Activated T-helper 1 cell treated with anti-CD3 and anti-CD28 coated beads, Interleukin-12 subunit alpha, Interleukin-12 subunit beta, Interleukin-2, Interleukin-4 antibody, amounts not matched to agents 30 ng/mL and 10 ng/mL and 1 ng/mL, durations not matched to agents 14 hours and 24 hours and 36 hours (primary cell): ENCODE measurements at regions not wholly inside any gene's neighbourhood (a gene's known extent, or its start where the extent isn't known, plus 50 kb on each side); places are given as distances from the start of the nearest gene placed in this dataset.

Source experiments
- DNase-seq: peaks from one replicate; pipeline ENCODE4 v3.0.0; 2021; ENCODE audit warnings: low spot score
- H3K27ac Mint-ChIP-seq: one replicate; pipeline ENCODE4 v1.8.0; 2021; ENCODE audit warnings: mild to moderate bottlenecking, mixed read lengths
- H3K27me3 Mint-ChIP-seq: one replicate; pipeline ENCODE4 v1.8.0; 2022; ENCODE audit warnings: mild to moderate bottlenecking, moderate library complexity, mixed read lengths; ENCODE audit not compliant: insufficient read depth
- H3K36me3 Mint-ChIP-seq: one replicate; pipeline ENCODE4 v1.8.0; 2021; ENCODE audit warnings: low read depth, mixed read lengths
- H3K4me1 Mint-ChIP-seq: one replicate; pipeline ENCODE4 v1.8.0; 2021; ENCODE audit warnings: low read depth, mixed read lengths
- H3K4me3 Mint-ChIP-seq: one replicate; pipeline ENCODE4 v1.8.0; 2021; ENCODE audit warnings: mild to moderate bottlenecking, moderate library complexity, mixed read lengths
- H3K9me3 Mint-ChIP-seq: one replicate; pipeline ENCODE4 v1.8.0; 2021; ENCODE audit warnings: mixed read lengths
- intact Hi-C: fragments of 100-400 bp; cut with micrococcal nuclease; formaldehyde crosslinking; loops from one replicate; pipeline ENCODE4 v1.15.1; 2024

DNA sequence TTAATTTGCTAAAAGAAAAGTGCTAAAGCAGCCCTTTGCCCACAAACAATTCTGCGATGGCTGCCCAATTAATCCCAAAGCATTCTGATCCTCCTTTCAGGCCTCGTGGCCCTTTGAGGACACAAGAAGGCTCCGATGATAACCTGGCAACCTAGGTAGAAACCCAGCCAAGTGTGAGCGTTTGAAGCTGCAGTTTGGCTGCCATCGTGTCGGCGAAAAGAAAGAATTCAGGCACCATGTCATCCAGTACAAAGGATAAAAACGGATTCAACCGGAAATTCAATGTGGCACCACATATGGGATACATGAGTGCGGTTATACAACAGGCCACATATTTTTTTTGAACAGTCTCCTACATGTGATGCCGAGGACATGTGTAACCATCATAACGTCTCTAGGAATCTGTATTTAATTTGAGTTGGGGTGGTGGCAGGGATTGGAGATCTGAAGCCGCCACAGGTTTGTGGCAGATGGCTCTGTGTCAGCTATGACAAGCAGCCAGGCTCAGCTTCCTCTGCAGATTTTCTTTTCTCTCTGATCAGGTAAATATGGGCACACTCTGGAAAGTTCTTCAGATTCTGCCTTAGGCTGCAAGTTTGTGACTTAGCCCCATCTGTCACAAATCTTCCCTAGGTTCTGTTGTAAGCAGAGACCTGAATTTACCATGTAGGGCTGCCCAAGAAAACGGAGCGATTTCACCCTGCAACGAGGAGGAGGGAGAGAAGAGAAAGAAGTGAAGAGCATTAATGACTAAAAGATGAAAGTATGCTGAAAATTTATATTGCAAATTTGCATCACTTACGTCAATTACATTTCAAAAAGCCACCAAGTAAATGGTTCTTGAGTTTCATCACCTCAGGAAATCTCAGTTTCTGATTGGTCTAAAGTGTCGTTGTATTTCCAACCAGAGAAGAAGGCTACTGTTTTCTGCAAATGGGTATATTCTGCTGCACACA, 573.2 kb downstream of the ZEB2 start:
- intact Hi-C loops = no loop called here
- H3K27ac Mint-ChIP-seq = no peak overlapping the region

DNA sequence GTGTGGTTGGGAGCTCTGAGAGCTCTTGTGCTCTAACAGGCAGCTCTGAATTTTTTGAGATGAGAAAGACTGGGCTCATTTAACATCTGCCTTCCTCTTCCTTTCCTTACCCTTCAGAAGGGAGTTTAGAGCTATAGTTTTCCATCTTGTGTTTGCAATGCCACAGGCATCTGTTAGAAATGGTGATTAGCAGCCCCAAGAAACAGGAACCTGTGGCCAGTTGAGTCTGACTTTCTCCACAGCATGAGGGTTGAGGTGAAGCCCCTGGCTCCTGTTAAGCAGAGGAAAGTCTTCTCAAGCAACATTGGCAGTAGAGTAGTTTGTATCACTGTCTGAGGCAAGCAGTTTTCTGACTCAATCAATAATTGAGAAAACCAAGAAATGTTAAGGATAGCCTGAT, 577.4 kb downstream of the ZEB2 start:
- intact Hi-C loops = no loop called here

More for the DNA sequence above, 573.2 kb downstream of the ZEB2 start:
- H3K4me3 Mint-ChIP-seq = no peak overlapping the region
- no peak for DNase-seq
- no peaks in the 10 kb centered on the region for H3K27me3 Mint-ChIP-seq
- H3K36me3 Mint-ChIP-seq = no peaks in the 10 kb centered on the region
- H3K4me1 Mint-ChIP-seq = no peaks in the 10 kb centered on the region
- no peaks in the 10 kb centered on the region for H3K9me3 Mint-ChIP-seq

DNA sequence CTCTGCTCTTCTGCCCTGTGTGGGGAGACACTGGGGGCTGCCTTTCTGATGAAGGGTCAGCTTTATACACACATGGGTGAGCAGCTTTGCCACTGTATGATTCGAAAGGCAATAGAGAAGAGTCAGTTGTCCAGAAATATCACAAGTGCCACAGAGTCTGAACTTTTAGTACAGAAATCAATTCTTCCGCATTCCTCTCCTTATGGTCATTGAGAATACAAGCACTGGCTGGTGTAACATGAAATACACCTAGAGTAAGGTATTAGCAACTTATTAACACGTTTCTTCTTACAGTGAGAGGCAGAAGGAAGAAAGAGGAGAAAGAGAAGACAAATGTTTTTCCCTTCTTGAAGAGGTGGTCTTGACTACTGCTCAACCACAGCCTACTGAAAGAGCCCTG, 579.2 kb downstream of the ZEB2 start:
- no peak overlapping the region for H3K4me3 Mint-ChIP-seq
- H3K9me3 Mint-ChIP-seq = no peaks in the 10 kb centered on the region
- H3K4me1 Mint-ChIP-seq = peaks cover 14% of the 10 kb centered on the region
- H3K27ac Mint-ChIP-seq = no peak overlapping the region
- intact Hi-C loops = no loop called here
- H3K27me3 Mint-ChIP-seq = peaks cover 40% of the 10 kb centered on the region
- no peaks in the 10 kb centered on the region for H3K36me3 Mint-ChIP-seq
- DNase-seq = no peak

More for the DNA sequence above, 577.4 kb downstream of the ZEB2 start:
- Mint-ChIP-seq H3K27me3 (peaks cover 32% of the 10 kb centered on the region), H3K4me1 (peaks cover 7% of the 10 kb centered on the region), H3K27ac (no peak overlapping the region), H3K36me3 (no peaks in the 10 kb centered on the region), H3K4me3 (no peak overlapping the region), H3K9me3 (no peaks in the 10 kb centered on the region)
- no peak for DNase-seq

DNA sequence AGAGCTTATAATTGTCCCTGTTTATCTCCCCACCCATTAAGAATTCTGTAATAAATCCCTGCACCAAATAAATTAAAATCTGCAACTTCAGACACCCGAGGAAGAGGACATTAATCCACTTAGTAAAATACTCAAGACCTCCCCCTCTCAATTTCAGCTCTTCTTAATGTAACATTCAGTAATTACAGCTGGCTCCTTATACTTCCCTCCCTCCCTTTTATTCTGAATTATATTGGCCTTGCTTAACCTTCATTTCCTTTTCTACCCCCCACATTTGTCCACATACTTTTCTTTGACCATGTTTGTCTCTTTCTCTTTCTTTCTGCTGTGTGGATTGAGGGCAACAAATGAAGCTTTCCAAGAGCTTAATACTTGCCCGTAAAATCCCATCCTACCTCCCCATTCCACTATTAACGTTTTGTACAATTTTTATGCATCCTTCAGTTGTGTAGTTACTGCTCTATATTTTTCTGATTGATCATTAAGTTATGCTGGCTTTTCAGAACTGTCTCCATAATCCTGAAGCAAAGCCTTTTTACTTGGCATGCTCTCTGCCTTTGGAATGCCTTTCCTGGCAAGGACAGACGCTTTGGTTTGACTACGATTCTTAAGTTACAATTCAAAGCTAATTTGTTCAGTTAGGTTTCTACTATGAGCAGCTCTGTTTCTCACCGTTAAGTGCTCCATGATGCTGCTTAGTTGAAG, 580.1 kb downstream of the ZEB2 start:
- no peak for DNase-seq
- Mint-ChIP-seq H3K9me3 (no peaks in the 10 kb centered on the region), H3K4me3 (no peak overlapping the region), H3K27me3 (peaks cover 49% of the 10 kb centered on the region), H3K27ac (no peak overlapping the region), H3K4me1 (peaks cover 14% of the 10 kb centered on the region), H3K36me3 (no peaks in the 10 kb centered on the region)
- intact Hi-C loops = loop anchor here (2.0 to 10.0 kb wide), 4 partner anchors 37 to 577 kb away; a partner anchor contains a TSS

DNA sequence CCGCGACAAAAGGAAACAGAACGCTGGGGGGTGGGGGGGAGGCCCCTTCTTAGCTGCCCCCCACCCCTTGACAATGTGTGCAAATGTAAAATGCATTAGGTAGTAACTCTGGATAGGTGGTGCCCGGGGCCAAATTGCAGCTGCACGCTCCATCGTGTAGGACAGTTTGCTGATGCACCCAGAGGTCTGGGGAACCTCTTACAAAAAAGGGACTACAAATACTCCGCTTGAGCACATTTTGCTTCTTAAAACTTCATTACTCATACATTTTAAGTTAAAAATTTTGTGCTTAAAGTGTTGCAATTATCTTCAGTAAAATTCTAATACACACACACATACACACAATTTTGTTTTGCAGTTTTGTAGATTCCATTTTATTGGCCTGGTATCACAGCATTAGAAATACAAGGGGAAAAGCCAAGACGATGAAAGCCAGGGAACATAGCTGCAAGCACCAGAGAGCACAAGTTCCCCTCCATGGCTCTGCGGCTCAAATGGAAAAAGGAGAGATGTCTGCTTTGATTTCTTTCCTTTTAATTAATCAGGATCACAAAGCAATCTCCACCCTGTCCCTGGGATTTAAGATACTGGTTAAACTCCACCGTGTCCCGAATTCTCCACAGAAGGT, 582.1 kb downstream of the ZEB2 start:
- Mint-ChIP-seq H3K4me1 (peaks cover 14% of the 10 kb centered on the region), H3K9me3 (no peaks in the 10 kb centered on the region), H3K4me3 (peak overlapping the region; percentile 58), H3K27me3 (peaks cover 61% of the 10 kb centered on the region), H3K36me3 (no peaks in the 10 kb centered on the region), H3K27ac (no peak overlapping the region)
- intact Hi-C loops = loop anchor here (2.0 to 10.0 kb wide), 4 partner anchors 36 to 579 kb away; a partner anchor contains a TSS
- no peak for DNase-seq

DNA sequence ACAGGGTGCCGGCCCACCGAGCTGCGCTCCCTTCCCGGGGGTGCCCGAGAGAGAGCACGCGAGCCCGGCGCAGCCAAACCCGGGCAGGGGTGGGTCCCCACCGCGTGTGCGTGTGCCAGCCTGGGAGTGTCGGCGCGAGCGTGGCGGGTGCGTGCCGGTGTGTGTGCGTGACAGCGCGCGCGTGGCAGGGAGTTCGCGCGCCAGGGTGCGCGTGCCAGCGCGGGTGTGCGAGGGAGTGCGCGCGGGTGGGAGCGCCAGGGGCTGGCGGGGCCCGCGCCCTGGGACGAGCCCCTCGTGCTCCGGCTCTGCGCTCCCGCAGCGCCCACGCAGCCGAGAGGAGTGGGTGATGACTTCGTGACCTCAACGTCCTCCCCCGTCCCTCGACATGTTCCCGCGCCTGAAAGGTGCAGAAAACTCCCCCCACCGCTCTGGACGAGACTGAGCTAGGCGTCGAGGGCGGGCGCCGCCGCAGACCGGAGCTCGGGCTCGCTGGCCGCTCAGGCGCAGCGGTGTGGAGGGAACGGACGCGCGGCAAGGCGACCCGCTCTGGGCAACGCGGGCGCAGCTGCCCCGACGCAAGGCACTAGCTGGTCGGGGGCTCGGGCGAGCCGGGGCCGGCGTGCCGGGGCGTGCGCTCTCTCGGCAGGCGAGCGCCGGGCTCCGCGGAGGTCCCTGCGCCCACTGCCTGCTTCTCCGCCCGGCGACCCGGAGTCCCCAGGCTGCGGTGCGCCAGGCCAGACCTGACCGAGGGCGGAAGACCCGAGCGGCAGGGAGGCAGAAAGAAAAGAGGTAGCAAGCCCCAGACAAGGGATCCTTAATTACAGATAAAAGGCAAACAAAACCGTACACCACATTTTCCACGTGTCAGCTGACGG, 582.8 kb downstream of the ZEB2 start:
- no peaks in the 10 kb centered on the region for H3K36me3 Mint-ChIP-seq
- H3K27me3 Mint-ChIP-seq = peaks cover 68% of the 10 kb centered on the region
- no peak overlapping the region for H3K27ac Mint-ChIP-seq
- H3K4me1 Mint-ChIP-seq = peaks cover 14% of the 10 kb centered on the region
- H3K4me3 Mint-ChIP-seq = peak overlapping the region; percentile 70
- no peak for DNase-seq
- H3K9me3 Mint-ChIP-seq = no peaks in the 10 kb centered on the region
- intact Hi-C loops = loop anchor here (5.0 to 10.0 kb wide), 3 partner anchors 35 to 395 kb away; a partner anchor contains a TSS

- peaks cover 73% of the 10 kb centered on the region for H3K27me3 Mint-ChIP-seq
- peaks cover 14% of the 10 kb centered on the region for H3K4me1 Mint-ChIP-seq
- peak overlapping the region; percentile 49 for H3K27ac Mint-ChIP-seq
- no peaks in the 10 kb centered on the region for H3K9me3 Mint-ChIP-seq
- H3K4me3 Mint-ChIP-seq = peak overlapping the region; percentile 70
- intact Hi-C loops = loop anchor here (5.0 to 10.0 kb wide), 3 partner anchors 34 to 396 kb away; a partner anchor contains a TSS
- H3K36me3 Mint-ChIP-seq = no peaks in the 10 kb centered on the region
- no peak for DNase-seq
These were observed 583.4 kb downstream of the ZEB2 start for GRCh38 chr2:143936538-143936847.

GRCh38 chr2:143935482-143935752, 584.5 kb downstream of the ZEB2 start:
- peaks cover 14% of the 10 kb centered on the region for H3K4me1 Mint-ChIP-seq
- H3K9me3 Mint-ChIP-seq = no peaks in the 10 kb centered on the region

DNA sequence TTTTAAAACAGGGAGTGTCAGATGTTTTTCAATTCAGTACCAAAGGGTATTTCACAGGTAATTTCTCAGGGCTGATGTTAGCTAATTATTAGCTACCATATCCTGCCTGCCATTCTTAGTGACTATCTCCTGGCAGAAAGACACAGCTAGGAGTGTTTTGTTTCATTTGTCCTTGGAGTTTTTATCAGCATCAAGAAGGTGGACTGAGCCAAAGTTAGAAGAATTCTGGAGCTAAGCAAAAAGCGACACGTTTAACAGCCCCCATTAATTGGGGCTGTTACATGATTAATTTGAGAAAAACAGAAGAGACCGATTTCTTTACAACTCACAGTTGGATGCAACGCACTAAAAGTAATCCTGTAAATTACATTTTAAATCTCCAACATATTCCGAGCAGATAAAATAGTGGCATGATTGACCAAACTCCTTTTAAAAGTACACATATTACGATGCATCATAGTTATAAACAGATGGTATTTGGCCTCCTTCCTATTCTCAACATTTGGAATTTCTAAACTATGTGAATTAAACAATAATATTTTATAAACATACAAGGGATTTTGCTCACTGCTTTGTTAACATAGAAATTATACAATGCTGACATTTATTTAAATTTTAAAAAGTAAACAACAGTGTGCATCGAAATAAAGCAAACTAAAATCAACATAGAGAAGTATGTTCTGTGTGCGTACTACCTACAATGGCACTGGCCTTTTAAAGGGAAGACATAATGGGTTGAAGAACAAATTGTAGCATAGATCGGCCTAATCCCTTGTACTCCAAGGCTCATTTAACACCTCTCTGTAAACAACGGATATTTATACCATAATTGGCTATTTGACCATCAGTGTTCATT, 585.1 kb downstream of the ZEB2 start:
- Mint-ChIP-seq H3K4me3 (no peak overlapping the region), H3K27ac (no peak overlapping the region), H3K36me3 (no peaks in the 10 kb centered on the region), H3K4me1 (peaks cover 14% of the 10 kb centered on the region), H3K27me3 (peaks cover 63% of the 10 kb centered on the region), H3K9me3 (no peaks in the 10 kb centered on the region)
- no peak for DNase-seq
- intact Hi-C loops = loop anchor here (5.0 to 10.0 kb wide), 3 partner anchors 33 to 397 kb away; a partner anchor contains a TSS

More at GRCh38 chr2:143935482-143935752, 584.5 kb downstream of the ZEB2 start:
- Mint-ChIP-seq H3K36me3 (no peaks in the 10 kb centered on the region), H3K27me3 (peaks cover 69% of the 10 kb centered on the region), H3K4me3 (no peak overlapping the region), H3K27ac (no peak overlapping the region)
- no peak for DNase-seq
- intact Hi-C loops = loop anchor here (5.0 to 10.0 kb wide), 3 partner anchors 33 to 397 kb away; a partner anchor contains a TSS

DNA sequence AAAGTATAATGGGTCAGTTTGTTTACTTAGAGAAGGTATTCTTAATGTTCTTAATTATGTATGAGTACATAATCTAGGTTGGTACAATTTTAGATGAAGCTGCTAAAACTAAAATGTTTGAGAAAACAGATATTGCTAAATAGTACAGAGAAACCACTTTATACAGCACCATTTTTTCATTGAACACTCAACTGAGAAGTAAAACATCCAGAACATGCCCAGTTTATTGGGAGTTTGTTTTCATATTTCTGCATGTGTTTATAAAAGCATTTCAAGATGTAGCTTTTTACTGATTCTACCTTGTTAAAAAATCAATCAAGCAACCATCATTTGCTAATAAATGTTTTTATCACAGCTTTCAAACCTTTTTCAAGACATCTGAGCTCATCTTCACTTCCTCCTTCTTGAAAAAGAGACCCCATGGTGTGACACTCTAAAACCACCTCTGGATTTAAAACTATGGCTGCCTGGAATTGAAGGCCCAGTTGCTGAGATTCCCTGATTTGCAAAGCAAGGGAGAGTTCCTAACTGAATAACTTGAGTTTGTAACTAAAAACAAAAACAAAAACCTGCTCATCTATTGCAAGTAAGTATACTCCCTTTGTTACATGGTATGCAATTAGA, 585.9 kb downstream of the ZEB2 start:
- H3K36me3 Mint-ChIP-seq = no peaks in the 10 kb centered on the region
- DNase-seq = no peak
- peaks cover 56% of the 10 kb centered on the region for H3K27me3 Mint-ChIP-seq
- intact Hi-C loops = loop anchor here (10.0 kb wide), 1 partner anchor 251 kb away; no protein-coding TSS in a partner anchor
- H3K27ac Mint-ChIP-seq = no peak overlapping the region
- peaks cover 14% of the 10 kb centered on the region for H3K4me1 Mint-ChIP-seq
- H3K4me3 Mint-ChIP-seq = no peak overlapping the region
- H3K9me3 Mint-ChIP-seq = no peaks in the 10 kb centered on the region

GRCh38 chr2:143930891-143931290, 589.0 kb downstream of the ZEB2 start:
- H3K4me1 Mint-ChIP-seq = no peaks in the 10 kb centered on the region
- no peak for DNase-seq
- H3K27ac Mint-ChIP-seq = no peak overlapping the region
- no peak overlapping the region for H3K4me3 Mint-ChIP-seq
- no peaks in the 10 kb centered on the region for H3K9me3 Mint-ChIP-seq
- intact Hi-C loops = loop anchor here (10.0 kb wide), 1 partner anchor 254 kb away; no protein-coding TSS in a partner anchor
- H3K36me3 Mint-ChIP-seq = no peaks in the 10 kb centered on the region
- H3K27me3 Mint-ChIP-seq = peaks cover 52% of the 10 kb centered on the region
